ENCODE measurements at regions not wholly inside any gene's neighbourhood (a gene's known extent, or its start where the extent isn't known, plus 50 kb on each side); places are given as distances from the start of the nearest gene placed in this dataset.

- H3K27me3 ChIP-seq: no peaks in the 10 kb centered on the region
- no peak for DNase-seq (ENCODE audit: low spot score)
- peaks cover 0 to 17% of the 10 kb centered on the region in 2 donors for H3K4me1 ChIP-seq
- no peak overlapping the region for H3K4me3 ChIP-seq
- no peak overlapping the region for H3K27ac ChIP-seq
- no peaks in the 10 kb centered on the region for H3K9me3 ChIP-seq
- no peak for TF ChIP-seq CTCF (IDR thresholded peaks at IDR 0.05)
- no peaks in the 10 kb centered on the region for H3K36me3 ChIP-seq
Measured at GRCh38 chr2:234839285-234839684, 112.5 kb upstream of the SH3BP4 start.

- Histone ChIP-seq H3K9me3 (no peaks in the 10 kb centered on the region), H3K4me1 (peaks cover 0 to 17% of the 10 kb centered on the region in 2 donors), H3K27me3 (no peaks in the 10 kb centered on the region), H3K27ac (no peak overlapping the region), H3K36me3 (no peaks in the 10 kb centered on the region), H3K4me3 (no peak overlapping the region)
- no peak for DNase-seq (ENCODE audit: low spot score)
- no peak for TF ChIP-seq CTCF (IDR thresholded peaks at IDR 0.05)
Measured at GRCh38 chr2:234836271-234836670, 115.5 kb upstream of the SH3BP4 start.

GRCh38 chr2:234835738-234836137, 116.1 kb upstream of the SH3BP4 start:
- Histone ChIP-seq H3K4me3 (no peak overlapping the region), H3K27ac (no peak overlapping the region), H3K36me3 (no peaks in the 10 kb centered on the region), H3K9me3 (no peaks in the 10 kb centered on the region), H3K27me3 (no peaks in the 10 kb centered on the region), H3K4me1 (peaks cover 0 to 15% of the 10 kb centered on the region in 2 donors)
- TF ChIP-seq CTCF (IDR thresholded peaks at IDR 0.05): no peak
- DNase-seq (ENCODE audit: low spot score): no peak

GRCh38 chr2:234834228-234834923, 117.4 kb upstream of the SH3BP4 start:
- no peaks in the 10 kb centered on the region for H3K27me3 ChIP-seq
- no peak for DNase-seq (ENCODE audit: low spot score)
- H3K27ac ChIP-seq: no peak overlapping the region
- peaks cover 0 to 1% of the 10 kb centered on the region in 2 donors for H3K4me1 ChIP-seq
- H3K36me3 ChIP-seq: no peaks in the 10 kb centered on the region
- H3K4me3 ChIP-seq: no peak overlapping the region
- no peaks in the 10 kb centered on the region for H3K9me3 ChIP-seq
- TF ChIP-seq CTCF (IDR thresholded peaks at IDR 0.05): no peak

GRCh38 chr2:234830853-234831252, 121.0 kb upstream of the SH3BP4 start:
- no peaks in the 10 kb centered on the region for H3K36me3 ChIP-seq
- no peaks in the 10 kb centered on the region for H3K27me3 ChIP-seq
- no peak overlapping the region for H3K27ac ChIP-seq
- TF ChIP-seq CTCF (IDR thresholded peaks at IDR 0.05): no peak
- no peaks in the 10 kb centered on the region for H3K9me3 ChIP-seq
- H3K4me1 ChIP-seq: no peaks in the 10 kb centered on the region
- DNase-seq (ENCODE audit: low spot score): no peak
- no peak overlapping the region for H3K4me3 ChIP-seq

- Histone ChIP-seq H3K36me3 (no peaks in the 10 kb centered on the region), H3K4me1 (no peaks in the 10 kb centered on the region), H3K27ac (no peak overlapping the region), H3K9me3 (no peaks in the 10 kb centered on the region), H3K4me3 (no peak overlapping the region), H3K27me3 (no peaks in the 10 kb centered on the region)
- no peak for DNase-seq (ENCODE audit: low spot score)
- TF ChIP-seq CTCF (IDR thresholded peaks at IDR 0.05): no peak
Measured at GRCh38 chr2:234829074-234829455, 122.8 kb upstream of the SH3BP4 start.

Data from right atrium auricular region (tissue), 2 donors.